Psoas muscle (tissue), 7 donors: ENCODE measurements at regions not wholly inside any gene's neighbourhood (a gene's known extent, or its start where the extent isn't known, plus 50 kb on each side); places are given as distances from the start of the nearest gene placed in this dataset.
"Not testable (repeated sequence)": the region's sequence is repeated elsewhere in the genome, so short reads cannot be mapped to it uniquely, and the experiment has no call there.

Experiments
- ATAC-seq, 4 donors: fragments of 200-7000 bp; cut with Tn5 transposase; one replicate each; pipeline ENCODE4 v1.9.1; 2020; ENCODE audit warnings: moderate library complexity in 3 of 4, mild to moderate bottlenecking in 2 of 4
- DNase-seq, 2 donors: peaks; one replicate each; pipeline ENCODE4 v3.0.0-alpha.2; 2020
- H3K27ac ChIP-seq: fragments of 200-600 bp; one replicate; pipeline ENCODE4 v1.8.0; 2022
- H3K27me3 ChIP-seq, 3 donors: fragments of 200-600 bp in 1 of 3; one replicate each; pipeline versions ENCODE4 v1.6.1 to v1.8.0; 2013 to 2022; ENCODE audit warnings: low read length in 2 of 3, mild to moderate bottlenecking in 2 of 3, moderate library complexity in 1 of 3; ENCODE audit not compliant: insufficient read depth in 3 of 3
- H3K36me3 ChIP-seq, 2 donors: fragments of 200-600 bp in 1 of 2; one replicate each; pipeline versions ENCODE4 v1.6.1 to v1.8.0; 2013 to 2022; ENCODE audit warnings: low read depth in 1 of 2, mild to moderate bottlenecking in 1 of 2, moderate library complexity in 1 of 2; ENCODE audit not compliant: insufficient read depth in 1 of 2
- H3K4me1 ChIP-seq: fragments of 200-600 bp; one replicate; pipeline ENCODE4 v1.8.0; 2022
- H3K4me3 ChIP-seq: fragments of 200-600 bp; one replicate; pipeline ENCODE4 v1.8.0; 2022; ENCODE audit warnings: mild to moderate bottlenecking
- H3K9me3 ChIP-seq: fragments of 200-600 bp; one replicate; pipeline ENCODE4 v1.8.0; 2022
- WGBS, 3 donors: extraction: QIAGEN DNeasy Blood & Tissue Kit; methylation state at CpG; one replicate each; pipeline versions ENCODE4 v1.1.6 to v1.1.7; 2013; 5-methylcytosine and 5-hydroxymethylcytosine counted together
- intact Hi-C, 2 donors: fragments of 100-400 bp; cut with DNase I; formaldehyde crosslinking; loops; one replicate each; pipeline versions ENCODE4 v1.11.0 to v1.14.2; 2022
- donor health status: healthy with polysubstance abuse.
- donor health status: DM: no; HTN: no; CAD: no; lungs with moderate emphysema.
- donor health status: Bipolar disorder and iron deficiency.
- donor health status: healthy.
- donor health status: DM: yes; HTN: yes; CAD: no.
- donor health status: DM: no; HTN: no; CAD: no.
- donor health status: DM: yes; HTN: yes; CAD: no.

DNA sequence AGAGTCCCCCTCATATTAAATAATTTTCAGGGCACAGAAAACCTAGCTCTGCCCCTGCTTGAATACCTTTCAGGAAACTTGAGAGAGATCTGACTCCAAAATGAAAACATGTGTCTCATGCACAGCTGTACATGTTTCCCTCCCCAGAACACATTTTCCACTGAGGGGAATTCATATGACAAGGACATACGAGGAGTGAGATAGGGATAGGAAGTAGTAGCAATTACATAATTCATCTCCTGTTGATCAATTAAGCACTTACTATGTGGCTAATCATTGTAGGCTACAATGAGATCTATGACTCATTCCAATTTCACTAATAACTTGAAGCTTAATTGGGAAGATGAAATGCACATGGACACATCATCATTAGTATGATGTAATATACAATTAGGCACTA lies 302.1 kb downstream of the PCDH11X start:
- ATAC-seq, H3K4me3 ChIP-seq, H3K27ac ChIP-seq, H3K9me3 ChIP-seq, H3K36me3 ChIP-seq, intact Hi-C loops, DNase-seq, H3K27me3 ChIP-seq, H3K4me1 ChIP-seq: not testable (repeated sequence)
- 15 to 20% methylated on average over 1 of the region's 1 CpG; no CpG with 5 or more reads in 1 of the 3 donors for WGBS, 3 donors

DNA sequence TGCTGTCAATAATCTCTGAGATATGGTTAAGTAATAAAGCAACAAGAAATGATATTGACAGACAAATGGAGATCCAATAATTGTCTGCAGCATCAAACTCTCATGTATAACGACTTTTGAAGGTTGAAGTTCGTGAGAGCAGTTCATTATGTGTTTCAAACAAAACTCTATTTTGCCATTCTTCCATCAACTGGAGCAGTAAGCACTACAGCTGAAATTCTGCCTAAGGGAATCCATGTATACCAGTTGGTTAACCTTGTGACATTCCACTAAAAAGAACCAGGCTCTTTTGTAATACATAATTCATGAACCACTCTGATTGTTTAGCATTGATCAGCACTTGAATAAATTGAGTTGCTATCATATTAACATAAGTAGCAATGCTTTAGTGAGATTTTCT lies 311.6 kb downstream of the PCDH11X start:
- ATAC-seq, H3K27me3 ChIP-seq, intact Hi-C loops, H3K27ac ChIP-seq, H3K36me3 ChIP-seq, H3K9me3 ChIP-seq, H3K4me3 ChIP-seq, H3K4me1 ChIP-seq, DNase-seq: not testable (repeated sequence)
- WGBS, 3 donors, result 42 to 45% (median 44%) methylated on average over 2 of the region's 2 CpGs

DNA sequence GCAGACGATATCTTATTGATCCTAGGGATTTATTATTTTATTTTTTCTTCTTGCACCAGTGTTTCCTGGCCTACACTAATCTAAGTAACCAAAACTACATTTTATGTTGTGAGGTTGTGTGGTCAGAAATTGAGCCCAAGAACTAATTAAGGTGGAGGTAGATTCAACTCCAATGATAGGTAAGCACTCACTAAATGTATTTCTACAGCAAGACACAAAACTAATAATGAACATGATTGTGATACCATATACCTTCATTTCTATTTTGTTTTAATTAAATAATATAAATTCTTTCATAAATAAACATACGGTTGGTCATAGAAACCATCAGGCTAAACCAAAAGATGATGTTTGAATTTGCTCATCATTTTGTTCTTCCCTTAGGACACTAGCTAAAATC lies 319.0 kb downstream of the PCDH11X start:
- H3K36me3 ChIP-seq, ATAC-seq, H3K27ac ChIP-seq, H3K4me1 ChIP-seq, H3K4me3 ChIP-seq, H3K9me3 ChIP-seq, DNase-seq, intact Hi-C loops: not testable (repeated sequence)
- peaks cover 0 to 10% (median 0%) of the 10 kb centered on the region in 3 donors for H3K27me3 ChIP-seq
- 69 to 89% (median 82%) methylated on average over 2 of the region's 2 CpGs for WGBS, 3 donors

DNA sequence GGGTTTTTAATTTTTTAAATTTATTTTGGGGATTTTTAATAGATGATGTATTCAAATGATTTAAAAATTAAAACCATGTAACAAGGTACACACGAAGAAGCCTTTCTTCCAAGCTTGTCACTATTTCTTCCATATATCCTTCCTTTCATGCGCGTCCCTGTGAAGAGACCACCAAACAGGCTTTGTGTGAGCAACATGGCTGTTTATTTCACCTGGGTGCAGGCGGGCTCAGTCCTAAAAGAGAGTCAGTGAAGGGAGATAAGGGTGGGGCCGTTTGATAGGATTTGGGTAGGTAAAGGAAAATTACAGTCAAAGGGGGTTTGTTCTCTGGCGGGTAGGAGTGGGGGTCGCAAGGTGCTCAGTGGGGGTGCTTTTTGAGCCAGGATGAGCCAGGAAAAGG lies 320.9 kb downstream of the PCDH11X start:
- H3K27ac ChIP-seq, DNase-seq, ATAC-seq, H3K4me1 ChIP-seq, H3K36me3 ChIP-seq, H3K4me3 ChIP-seq, H3K9me3 ChIP-seq, intact Hi-C loops: not testable (repeated sequence)
- H3K27me3 ChIP-seq, result peaks cover 0 to 10% (median 0%) of the 10 kb centered on the region in 3 donors
- WGBS, 3 donors, result 57 to 65% (median 62%) methylated on average over 6 to 7 of the region's 7 CpGs

DNA sequence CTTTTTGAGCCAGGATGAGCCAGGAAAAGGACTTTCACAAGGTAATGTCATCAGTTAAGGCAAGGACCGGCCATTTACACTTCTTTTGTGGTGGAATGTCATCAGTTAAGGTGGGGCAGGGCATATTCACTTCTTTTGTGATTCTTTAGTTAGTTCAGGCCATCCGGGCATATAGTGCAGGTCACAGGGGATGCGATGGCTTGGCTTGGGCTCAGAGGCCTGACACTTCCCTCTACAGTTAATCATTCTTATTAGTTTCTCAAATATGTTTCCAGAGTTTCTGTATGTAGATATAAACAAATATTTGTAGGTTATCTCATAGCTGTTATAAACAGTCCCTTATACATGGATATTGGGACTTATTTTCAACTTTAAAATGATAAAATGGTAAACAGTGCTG lies 326.5 kb downstream of the PCDH11X start:
- ATAC-seq, H3K36me3 ChIP-seq, H3K4me1 ChIP-seq, H3K4me3 ChIP-seq, intact Hi-C loops, H3K27ac ChIP-seq, DNase-seq, H3K9me3 ChIP-seq: not testable (repeated sequence)
- peaks cover 0 to 15% (median 0%) of the 10 kb centered on the region in 3 donors for H3K27me3 ChIP-seq
- WGBS, 3 donors, result 41 to 76% (median 55%) methylated on average over 2 of the region's 3 CpGs

DNA sequence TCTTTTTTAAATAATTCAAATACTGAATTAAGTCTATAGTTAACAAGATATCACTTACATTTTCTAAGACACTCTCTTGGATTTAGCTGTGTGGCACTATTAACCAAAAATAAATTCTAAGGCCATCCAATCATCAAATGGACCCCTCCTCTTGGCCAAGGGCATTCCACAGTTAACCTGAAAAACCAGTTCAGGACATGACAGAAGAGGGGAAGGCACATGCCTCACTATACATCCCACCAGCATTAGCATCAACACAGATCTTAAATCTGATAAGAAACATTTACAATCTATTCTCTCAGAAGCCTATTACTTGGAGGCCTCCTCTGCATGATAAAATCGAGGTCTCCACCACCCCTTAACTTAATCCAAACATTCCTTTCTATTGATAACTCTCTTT lies 327.5 kb downstream of the PCDH11X start:
- H3K4me3 ChIP-seq, H3K4me1 ChIP-seq, DNase-seq, H3K9me3 ChIP-seq, H3K27ac ChIP-seq, ATAC-seq, H3K36me3 ChIP-seq, intact Hi-C loops: not testable (repeated sequence)
- 25 to 26% methylated on average over 1 of the region's 1 CpG; no CpG with 5 or more reads in 1 of the 3 donors for WGBS, 3 donors
- H3K27me3 ChIP-seq, result peaks cover 0 to 15% (median 0%) of the 10 kb centered on the region in 3 donors

DNA sequence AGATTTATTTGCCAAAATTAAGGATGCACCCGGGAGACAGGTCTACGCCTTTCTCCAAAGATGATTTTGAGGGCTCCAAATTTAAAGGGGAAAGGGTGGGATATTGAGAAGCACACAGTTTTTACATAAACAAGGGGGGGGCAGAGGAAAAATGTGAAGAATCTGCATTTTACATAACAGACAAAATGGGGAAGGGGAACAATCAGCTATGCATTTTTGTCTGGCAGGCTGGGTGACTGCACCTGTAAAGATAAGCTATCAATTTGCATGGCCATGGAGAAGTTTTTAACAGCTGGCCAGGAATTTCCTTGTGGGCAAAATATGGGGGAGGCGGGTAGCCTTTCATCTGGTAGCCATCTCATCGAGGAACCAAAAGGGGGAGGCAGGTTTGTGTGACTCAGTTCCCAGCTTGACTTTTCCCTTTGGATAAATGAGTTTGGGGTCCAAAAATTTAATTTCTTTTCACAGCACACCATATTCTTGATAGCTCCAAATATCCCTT lies 331.3 kb downstream of the PCDH11X start:
- DNase-seq, H3K27me3 ChIP-seq, H3K4me1 ChIP-seq, intact Hi-C loops, H3K9me3 ChIP-seq, H3K36me3 ChIP-seq, H3K4me3 ChIP-seq, ATAC-seq, H3K27ac ChIP-seq: not testable (repeated sequence)
- WGBS, 3 donors, result 11 to 29% (median 28%) methylated on average over 2 of the region's 4 CpGs

DNA sequence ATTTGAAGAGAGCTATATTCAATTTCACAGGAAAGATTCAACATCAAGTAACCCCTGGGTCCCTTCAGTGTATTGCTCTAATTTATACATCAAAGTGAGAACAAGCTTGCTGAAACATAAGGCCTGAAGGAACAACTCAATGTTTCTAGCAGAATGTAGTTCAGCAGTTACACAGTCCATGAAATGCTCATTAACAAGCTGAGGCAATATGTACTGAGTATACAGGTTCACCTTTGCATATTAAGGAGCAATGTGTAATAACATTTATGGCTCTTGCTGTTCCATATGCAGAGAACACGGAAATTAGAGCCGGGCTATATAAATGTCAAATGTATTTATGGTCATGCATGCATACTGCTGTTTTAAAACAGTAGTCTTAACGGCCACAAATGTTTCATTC lies 338.5 kb downstream of the PCDH11X start:
- H3K4me1 ChIP-seq, H3K27ac ChIP-seq, H3K27me3 ChIP-seq, DNase-seq, intact Hi-C loops, ATAC-seq, H3K4me3 ChIP-seq, H3K9me3 ChIP-seq, H3K36me3 ChIP-seq: not testable (repeated sequence)
- WGBS, 3 donors, result 9 to 30% (median 23%) methylated on average over 3 of the region's 3 CpGs

DNA sequence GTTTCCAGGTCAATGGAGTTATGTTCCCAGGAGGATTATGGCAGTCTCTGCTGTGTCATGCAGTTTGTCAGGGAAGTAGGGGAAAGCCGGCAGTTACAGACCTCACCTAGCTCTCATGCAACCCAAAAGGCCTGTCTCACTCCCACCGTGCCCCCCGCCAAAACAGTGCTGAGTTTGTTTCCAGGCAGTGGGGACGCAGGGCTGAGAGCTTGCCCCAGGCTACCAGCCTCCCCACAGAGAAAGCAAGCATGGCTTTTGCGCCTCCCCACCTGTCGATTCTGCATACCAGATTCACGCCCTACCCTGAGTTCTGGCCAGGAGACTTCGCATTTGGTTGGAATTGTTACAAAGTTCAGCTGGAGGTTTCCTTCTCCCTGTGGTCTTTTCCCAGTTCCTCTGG lies 383.9 kb downstream of the PCDH11X start:
- ATAC-seq, H3K9me3 ChIP-seq, H3K4me3 ChIP-seq, intact Hi-C loops, H3K27ac ChIP-seq, H3K4me1 ChIP-seq, DNase-seq, H3K36me3 ChIP-seq, H3K27me3 ChIP-seq: not testable (repeated sequence)
- 82 to 94% (median 89%) methylated on average over 3 to 7 of the region's 8 CpGs for WGBS, 3 donors
